ENCODE measurements at regions not wholly inside any gene's neighbourhood (a gene's known extent, or its start where the extent isn't known, plus 50 kb on each side); places are given as distances from the start of the nearest gene placed in this dataset.
"Not testable (repeated sequence)": the region's sequence is repeated elsewhere in the genome, so short reads cannot be mapped to it uniquely, and the experiment has no call there.

DNA sequence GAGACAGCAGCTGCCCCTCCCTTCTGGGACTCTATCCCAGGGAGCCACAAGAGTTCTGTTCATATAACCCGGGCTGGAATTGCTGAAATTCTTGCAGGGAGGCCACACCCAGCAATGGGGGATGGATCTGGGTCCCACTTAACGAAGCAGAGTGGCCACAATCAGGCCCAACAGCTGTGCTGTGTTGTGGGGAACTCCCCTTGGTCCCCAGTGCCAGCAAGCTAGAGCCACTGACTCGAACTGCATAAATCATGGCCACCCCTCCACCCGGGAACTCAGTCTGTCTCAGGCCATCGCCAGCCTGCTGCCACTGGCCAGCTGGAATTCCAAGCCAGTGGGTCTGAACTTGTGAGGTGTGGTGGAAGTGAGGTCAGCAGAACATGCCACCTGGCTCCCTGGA, 111.1 kb downstream of the KLF8 start:
- DNase-seq (ENCODE audit: insufficient read length, low spot score, missing footprints), result peak; percentile 18
- TF ChIP-seq CTCF (IDR thresholded peaks at IDR 0.05; ENCODE audit: extremely low read depth, low read depth, low read length), result no peak
- Histone ChIP-seq H3K79me2 (ENCODE audit: insufficient read depth, low read length) (no peaks in the 10 kb centered on the region), H3K36me3 (ENCODE audit: insufficient read depth, low read length) (no peaks in the 10 kb centered on the region), H3K27ac (ENCODE audit: low read depth, low read length) (no peak overlapping the region), H2AFZ (ENCODE audit: low read length) (no peak overlapping the region), H3K27me3 (ENCODE audit: insufficient read depth, low read length) (no peaks in the 10 kb centered on the region), H3K4me2 (ENCODE audit: insufficient read depth, low read length) (no peak overlapping the region), H3K4me1 (ENCODE audit: insufficient read depth, low read length) (no peaks in the 10 kb centered on the region), H3K9me3 (ENCODE audit: low read depth, low read length) (peaks cover 3% of the 10 kb centered on the region), H3K4me3 (ENCODE audit: insufficient read depth, low read length) (no peak overlapping the region), H4K20me1 (ENCODE audit: insufficient read depth, low read length) (no peaks in the 10 kb centered on the region)

DNA sequence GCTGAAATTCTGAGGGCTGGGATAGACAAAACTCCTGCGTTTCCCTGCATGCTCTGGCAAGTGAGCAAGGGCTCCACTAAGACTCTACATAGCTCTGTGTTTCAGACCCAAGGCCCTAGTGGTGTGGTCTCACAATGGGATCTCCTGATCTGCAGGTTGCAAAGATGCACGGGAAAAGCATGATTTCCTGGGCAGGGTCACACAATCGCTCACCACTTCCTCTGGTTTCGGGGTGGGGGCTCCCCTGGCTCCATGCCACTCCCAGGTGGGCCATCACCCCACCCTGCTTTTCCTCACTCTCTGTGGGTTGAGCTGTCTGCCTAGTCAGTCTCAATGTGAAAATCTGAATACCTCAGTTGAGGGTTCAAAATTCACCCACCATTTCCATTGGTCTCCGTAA, 111.5 kb downstream of the KLF8 start:
- TF ChIP-seq CTCF (IDR thresholded peaks at IDR 0.05; ENCODE audit: extremely low read depth, low read depth, low read length), result no peak
- Histone ChIP-seq H4K20me1 (ENCODE audit: insufficient read depth, low read length) (no peaks in the 10 kb centered on the region), H3K27me3 (ENCODE audit: insufficient read depth, low read length) (no peaks in the 10 kb centered on the region), H3K36me3 (ENCODE audit: insufficient read depth, low read length) (no peaks in the 10 kb centered on the region), H3K4me2 (ENCODE audit: insufficient read depth, low read length) (no peak overlapping the region), H3K4me3 (ENCODE audit: insufficient read depth, low read length) (no peak overlapping the region), H3K9me3 (ENCODE audit: low read depth, low read length) (peaks cover 3% of the 10 kb centered on the region), H3K4me1 (ENCODE audit: insufficient read depth, low read length) (no peaks in the 10 kb centered on the region), H3K79me2 (ENCODE audit: insufficient read depth, low read length) (no peaks in the 10 kb centered on the region), H3K27ac (ENCODE audit: low read depth, low read length) (no peak overlapping the region), H2AFZ (ENCODE audit: low read length) (no peak overlapping the region)
- DNase-seq (ENCODE audit: insufficient read length, low spot score, missing footprints), result no peak

DNA sequence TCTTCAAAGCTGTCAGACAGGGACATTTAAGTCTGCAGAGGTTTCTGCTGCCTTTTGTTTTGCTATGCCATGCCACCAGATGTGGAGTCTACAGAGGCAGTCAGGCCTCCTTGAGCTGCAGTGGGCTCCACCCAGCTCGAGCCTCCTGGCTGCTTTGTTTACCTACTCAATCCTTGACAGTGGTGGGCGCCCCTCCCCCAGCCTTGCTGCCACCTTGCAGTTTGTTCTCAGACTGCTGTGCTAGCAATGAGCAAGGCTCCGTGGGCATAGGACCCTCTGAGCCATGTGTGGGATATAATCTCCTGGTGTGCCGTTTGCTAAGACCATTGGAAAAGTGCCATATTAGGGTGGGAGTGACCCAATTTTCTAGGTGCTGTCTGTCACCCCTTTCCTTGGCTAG, 126.0 kb downstream of the KLF8 start:
- not testable (repeated sequence) for H3K27ac ChIP-seq (ENCODE audit: low read depth, low read length); H3K4me1 ChIP-seq (ENCODE audit: insufficient read depth, low read length); H3K36me3 ChIP-seq (ENCODE audit: insufficient read depth, low read length); H3K27me3 ChIP-seq (ENCODE audit: insufficient read depth, low read length); DNase-seq (ENCODE audit: insufficient read length, low spot score, missing footprints); H3K4me2 ChIP-seq (ENCODE audit: insufficient read depth, low read length); H3K79me2 ChIP-seq (ENCODE audit: insufficient read depth, low read length); H3K4me3 ChIP-seq (ENCODE audit: insufficient read depth, low read length); H4K20me1 ChIP-seq (ENCODE audit: insufficient read depth, low read length); H2AFZ ChIP-seq (ENCODE audit: low read length); H3K9me3 ChIP-seq (ENCODE audit: low read depth, low read length)

DNA sequence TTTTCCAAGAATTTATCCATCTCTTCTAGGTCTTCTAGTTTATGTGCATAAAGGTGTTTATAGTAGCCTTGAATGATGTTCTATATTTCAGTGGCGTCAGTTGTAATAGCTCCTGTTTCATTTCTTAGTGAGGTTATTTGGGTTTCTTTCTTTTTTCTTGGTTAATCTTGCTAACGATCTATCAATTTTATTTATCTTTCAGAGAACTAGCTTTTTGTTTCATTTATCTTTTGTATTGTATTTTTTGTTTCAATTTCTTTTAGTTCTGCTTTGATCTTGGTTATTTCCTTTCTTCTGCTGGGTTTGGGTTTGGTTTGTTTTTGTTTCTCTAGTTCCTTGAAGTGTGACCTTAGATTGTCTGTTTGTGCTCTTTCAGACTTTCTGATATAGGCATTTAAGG, 133.0 kb downstream of the KLF8 start:
- H3K79me2 ChIP-seq (ENCODE audit: insufficient read depth, low read length); DNase-seq (ENCODE audit: insufficient read length, low spot score, missing footprints); H3K36me3 ChIP-seq (ENCODE audit: insufficient read depth, low read length); H3K27me3 ChIP-seq (ENCODE audit: insufficient read depth, low read length); H3K4me1 ChIP-seq (ENCODE audit: insufficient read depth, low read length); H4K20me1 ChIP-seq (ENCODE audit: insufficient read depth, low read length); H2AFZ ChIP-seq (ENCODE audit: low read length); H3K4me2 ChIP-seq (ENCODE audit: insufficient read depth, low read length); H3K27ac ChIP-seq (ENCODE audit: low read depth, low read length); H3K9me3 ChIP-seq (ENCODE audit: low read depth, low read length); H3K4me3 ChIP-seq (ENCODE audit: insufficient read depth, low read length): not testable (repeated sequence)

DNA sequence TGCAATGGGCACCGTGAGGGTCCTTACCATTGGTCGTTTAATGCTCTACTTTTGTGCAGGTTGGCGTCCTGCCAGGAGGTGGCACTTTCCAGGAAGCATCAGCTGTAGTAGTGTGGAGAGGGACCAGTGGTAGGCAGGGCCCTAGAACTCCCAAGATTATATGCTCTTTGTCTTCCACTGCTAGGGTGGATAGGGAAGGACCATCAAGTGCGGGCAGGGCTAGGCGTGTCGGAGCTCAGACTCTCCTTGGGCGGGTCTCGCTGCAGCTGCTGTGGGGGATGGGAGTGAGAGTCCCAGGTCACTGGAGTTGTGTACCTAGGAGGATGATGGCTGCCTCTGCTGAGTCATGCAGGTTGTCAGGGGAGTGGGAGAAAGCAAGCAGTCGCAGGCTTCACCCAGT, 134.7 kb downstream of the KLF8 start:
- no peak for DNase-seq (ENCODE audit: insufficient read length, low spot score, missing footprints)
- no peaks in the 10 kb centered on the region for H4K20me1 ChIP-seq (ENCODE audit: insufficient read depth, low read length)
- no peaks in the 10 kb centered on the region for H3K4me1 ChIP-seq (ENCODE audit: insufficient read depth, low read length)
- H3K27ac ChIP-seq (ENCODE audit: low read depth, low read length), result no peak overlapping the region
- H3K4me2 ChIP-seq (ENCODE audit: insufficient read depth, low read length), result no peak overlapping the region
- no peaks in the 10 kb centered on the region for H3K9me3 ChIP-seq (ENCODE audit: low read depth, low read length)
- no peaks in the 10 kb centered on the region for H3K79me2 ChIP-seq (ENCODE audit: insufficient read depth, low read length)
- TF ChIP-seq CTCF (IDR thresholded peaks at IDR 0.05; ENCODE audit: extremely low read depth, low read depth, low read length), result no peak
- no peaks in the 10 kb centered on the region for H3K36me3 ChIP-seq (ENCODE audit: insufficient read depth, low read length)
- H3K27me3 ChIP-seq (ENCODE audit: insufficient read depth, low read length), result no peaks in the 10 kb centered on the region
- H3K4me3 ChIP-seq (ENCODE audit: insufficient read depth, low read length), result no peak overlapping the region
- no peak overlapping the region for H2AFZ ChIP-seq (ENCODE audit: low read length)
